A673 (cell line): ENCODE measurements at regions not wholly inside any gene's neighbourhood (a gene's known extent, or its start where the extent isn't known, plus 50 kb on each side); places are given as distances from the start of the nearest gene placed in this dataset.

Experiments used
- BruUV-seq: library from RNA; stranded (reverse); fragments of 400-500 nt; replicated peaks from 2 replicates; lab custom pipeline; 2021; lab: Mats Ljungman, UMichigan
- CTCF ChIA-PET: fragments of 300-600 bp; sonication (Branson Sonifier 250); formaldehyde crosslinking; loops from one replicate; lab custom pipeline; 2022; ENCODE audit warnings: antibody characterized with exemption; lab: Charles Lee
- POLR2A ChIA-PET: fragments of 300-600 bp; sonication (Branson Sonifier 250); formaldehyde crosslinking; loops from one replicate; lab custom pipeline; 2022; ENCODE audit warnings: antibody characterized with exemption; ENCODE audit not compliant: low non-redundant PET; lab: Charles Lee
- DNase-seq: peaks from one replicate; pipeline ENCODE4 v3.0.0-alpha.2; 2015; ENCODE audit warnings: low spot score
- H3K27ac ChIP-seq: fragments of 200-600 bp; sonication (generic); 2 replicates; pipeline ENCODE4 v1.5.1; 2016; ENCODE audit warnings: mixed run types, low read depth, mild to moderate bottlenecking, mixed read lengths, antibody characterized with exemption, low read length; ENCODE audit not compliant: poor library complexity, severe bottlenecking
- H3K27me3 ChIP-seq: fragments of 200-600 bp; sonication (generic); replicated peaks from 2 replicates; pipeline ENCODE4 v1.6.1; 2017; ENCODE audit warnings: mixed run types, low read depth, mild to moderate bottlenecking, mixed read lengths, antibody characterized with exemption, low read length; ENCODE audit not compliant: insufficient read depth, poor library complexity
- H3K36me3 ChIP-seq: fragments of 200-600 bp; sonication (generic); 2 replicates; pipeline ENCODE4 v1.6.1; 2016; ENCODE audit warnings: mixed run types, mild to moderate bottlenecking, mixed read lengths, antibody characterized with exemption, low read length; ENCODE audit not compliant: insufficient read depth, poor library complexity, severe bottlenecking
- H3K4me1 ChIP-seq: fragments of 200-600 bp; sonication (generic); 2 replicates; pipeline ENCODE4 v1.6.1; 2017; ENCODE audit warnings: mixed run types, mild to moderate bottlenecking, mixed read lengths, antibody characterized with exemption, low read length; ENCODE audit not compliant: insufficient read depth, poor library complexity, severe bottlenecking
- H3K4me3 ChIP-seq: fragments of 200-600 bp; sonication (generic); 2 replicates; pipeline ENCODE4 v1.5.1; 2016; ENCODE audit warnings: low read depth, mixed run types, mild to moderate bottlenecking, mixed read lengths, low read length; ENCODE audit not compliant: poor library complexity, severe bottlenecking
- H3K9me3 ChIP-seq: fragments of 200-600 bp; sonication (generic); 2 replicates; pipeline ENCODE4 v1.6.1; 2016; ENCODE audit warnings: mixed run types, low read depth, mild to moderate bottlenecking, mixed read lengths, antibody characterized with exemption, low read length; ENCODE audit not compliant: poor library complexity, severe bottlenecking
- CTCF ChIP-seq: fragments of 300-800, 200-600 bp; sonication (generic); conservative IDR thresholded peaks from 2 replicates; pipeline ENCODE4 v1.5.1; 2017; ENCODE audit warnings: low read depth, mild to moderate bottlenecking, antibody characterized with exemption, low read length, moderate library complexity, mixed read lengths
- EZH2 ChIP-seq: fragments of 200-600 bp; sonication (generic); IDR thresholded peaks from 2 replicates; pipeline ENCODE4 v1.6.1; 2017; ENCODE audit warnings: borderline replicate concordance, low read depth, mild to moderate bottlenecking, mixed read lengths, antibody characterized with exemption, low read length; ENCODE audit not compliant: poor library complexity, severe bottlenecking
- intact Hi-C: fragments of 100-400 bp; cut with micrococcal nuclease; formaldehyde crosslinking; loops from one replicate; pipeline ENCODE4 v1.10.0; 2022; ENCODE audit not compliant: unreplicated experiment

- no peak for DNase-seq
- Histone ChIP-seq H3K4me1 (no peaks in the 10 kb centered on the region), H3K36me3 (no peaks in the 10 kb centered on the region), H3K9me3 (no peaks in the 10 kb centered on the region), H3K27me3 (no peaks in the 10 kb centered on the region), H3K27ac (no peak overlapping the region), H3K4me3 (no peak overlapping the region)
- POLR2A ChIA-PET: no interaction called here
- no TSS peak for BruUV-seq
- CTCF ChIA-PET: no interaction called here
- intact Hi-C loops: loop anchor here (5.0 kb wide), 1 partner anchor 36 kb away; no protein-coding TSS in a partner anchor
- no peak for TF ChIP-seq EZH2
- TF ChIP-seq CTCF: no peak
Measured at GRCh38 chr13:81721400-81721799, 1380.5 kb upstream of the SPRY2 start.

GRCh38 chr13:81714513-81714912 lies 1373.6 kb upstream of the SPRY2 start:
- no peaks in the 10 kb centered on the region for H3K36me3 ChIP-seq
- BruUV-seq: no TSS peak
- no peak overlapping the region for H3K4me3 ChIP-seq
- ChIA-PET CTCF (no interaction called here), POLR2A (no interaction called here)
- TF ChIP-seq EZH2 (no peak), CTCF (no peak)
- H3K27ac ChIP-seq: no peak overlapping the region
- no peaks in the 10 kb centered on the region for H3K9me3 ChIP-seq
- DNase-seq: no peak
- intact Hi-C loops: no loop called here
- H3K27me3 ChIP-seq: no peaks in the 10 kb centered on the region
- H3K4me1 ChIP-seq: no peaks in the 10 kb centered on the region

GRCh38 chr13:81713201-81713600 lies 1372.3 kb upstream of the SPRY2 start:
- TF ChIP-seq EZH2 (no peak), CTCF (no peak)
- DNase-seq: no peak
- CTCF ChIA-PET: no interaction called here
- intact Hi-C loops: no loop called here
- Histone ChIP-seq H3K9me3 (no peaks in the 10 kb centered on the region), H3K27ac (no peak overlapping the region), H3K36me3 (no peaks in the 10 kb centered on the region), H3K4me3 (no peak overlapping the region), H3K27me3 (no peaks in the 10 kb centered on the region), H3K4me1 (no peaks in the 10 kb centered on the region)
- POLR2A ChIA-PET: no interaction called here
- BruUV-seq: no TSS peak
